Superior temporal gyrus (tissue), 1 donor: ENCODE measurements at regions not wholly inside any gene's neighbourhood (a gene's known extent, or its start where the extent isn't known, plus 50 kb on each side); places are given as distances from the start of the nearest gene placed in this dataset.

Source experiments
- DNase-seq: peaks from one replicate; pipeline ENCODE4 v3.0.0-alpha.2; 2016; ENCODE audit errors: extremely low spot score

DNA sequence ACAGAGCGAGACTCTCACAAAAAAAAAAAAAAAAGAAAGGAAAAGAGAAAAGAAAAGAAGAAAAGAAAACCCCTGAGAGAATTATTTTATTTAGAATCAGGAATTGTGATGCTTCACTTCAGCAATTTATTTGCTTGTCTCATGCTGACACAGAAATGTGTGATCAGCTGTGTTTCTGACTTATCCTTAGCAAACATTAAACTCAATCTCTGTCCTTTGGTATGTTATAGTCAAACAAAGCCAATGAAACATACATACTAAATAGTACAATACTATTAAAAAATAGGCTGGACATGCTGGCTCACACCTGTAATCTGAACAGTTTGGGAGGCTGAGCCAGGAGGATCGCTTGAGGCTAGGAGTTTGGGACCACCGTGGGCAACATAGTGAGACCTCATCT is 733.0 kb upstream of the FZD8 start:
- DNase-seq = no peak

DNA sequence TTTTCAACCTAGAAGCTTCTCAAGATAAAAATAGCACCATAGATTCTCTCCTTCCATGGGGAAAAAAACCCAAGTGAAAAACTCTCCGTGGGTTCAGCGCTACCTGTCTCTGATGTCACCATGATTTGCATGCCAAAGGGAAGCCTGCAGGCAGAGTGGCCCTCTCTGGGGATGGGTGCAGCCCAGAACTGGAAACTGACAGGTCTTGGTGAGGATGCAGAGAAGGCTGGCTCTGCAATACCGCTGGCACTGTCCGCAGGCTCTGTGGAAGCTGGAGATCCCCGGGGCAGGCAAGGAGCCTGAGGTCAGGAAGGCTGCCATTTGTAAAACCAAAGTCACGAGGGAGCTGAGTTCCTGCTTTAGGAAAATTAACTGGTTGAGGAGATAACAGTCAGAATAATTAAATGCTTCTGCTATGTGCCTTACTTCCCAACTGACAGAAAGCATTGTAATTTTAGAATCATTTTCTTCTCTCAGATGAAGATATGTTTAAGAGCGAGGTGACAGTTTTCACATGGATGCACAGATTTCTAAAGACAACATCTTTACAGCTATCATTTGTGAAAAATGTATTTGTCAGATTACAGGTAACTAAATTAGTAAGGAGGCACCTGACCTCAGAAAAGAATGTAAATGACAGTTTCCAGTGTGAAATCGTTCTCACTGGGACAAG is 731.5 kb upstream of the FZD8 start:
- DNase-seq = no peak

DNA sequence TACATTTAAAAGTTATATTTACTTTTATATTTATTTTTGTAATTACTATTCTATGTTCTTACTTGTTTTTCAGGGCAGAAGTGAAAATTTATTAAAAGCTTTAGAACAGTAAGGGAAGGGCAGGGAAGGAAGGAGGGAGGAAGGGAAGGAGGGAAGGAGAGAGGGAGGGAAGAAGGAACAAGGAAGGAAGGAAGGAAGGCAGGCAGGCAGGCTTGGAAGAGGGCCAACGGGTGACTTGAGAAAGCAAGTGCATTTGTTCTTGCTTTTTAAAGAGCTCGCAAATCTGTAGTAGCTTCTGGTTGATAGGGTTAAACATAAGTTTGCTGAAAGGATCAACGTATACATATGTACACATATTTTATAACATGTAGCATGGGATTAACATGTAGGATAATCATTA is 725.3 kb upstream of the FZD8 start:
- DNase-seq = no peak

GRCh38 chr10:36366843-36367242 is 724.7 kb upstream of the FZD8 start:
- no peak for DNase-seq

DNA sequence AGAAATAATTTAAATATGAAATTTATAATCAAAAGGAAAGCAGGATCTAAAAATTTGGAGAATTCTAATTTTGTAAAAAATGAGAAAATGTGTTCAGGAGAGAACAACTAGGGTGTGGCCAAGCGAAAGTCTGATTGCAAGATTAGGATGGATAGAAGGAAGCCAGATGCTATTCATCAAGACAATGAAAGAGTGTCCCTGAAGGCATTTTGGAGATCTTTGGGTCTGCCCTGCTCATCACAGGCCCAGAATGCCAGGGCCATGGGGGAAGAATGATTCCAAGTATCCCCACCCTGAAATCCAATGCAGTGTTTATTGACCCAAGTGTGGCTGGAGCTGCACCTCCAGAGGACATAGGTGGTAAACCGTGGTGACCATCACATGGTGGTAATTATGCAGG is 724.0 kb upstream of the FZD8 start:
- DNase-seq = no peak

DNA sequence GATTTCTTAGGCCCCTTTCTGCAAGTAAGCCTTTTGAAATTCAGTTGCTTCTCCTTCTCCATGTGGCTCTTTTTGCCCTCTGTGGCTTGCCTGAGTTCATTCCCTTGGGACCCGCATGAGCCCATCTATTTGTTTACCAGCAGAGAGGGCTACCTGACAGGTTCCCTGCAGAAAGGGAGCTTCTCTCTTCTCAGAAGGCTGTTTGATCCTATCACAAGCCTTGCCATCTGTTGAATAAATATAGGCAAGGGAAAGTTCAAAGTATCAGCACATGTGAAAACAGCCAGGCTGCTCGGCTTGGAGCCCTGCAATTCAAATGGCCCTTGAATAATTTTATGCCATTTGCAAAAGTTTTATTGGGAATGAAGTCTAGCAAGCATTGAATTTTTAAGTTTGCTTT is 720.2 kb upstream of the FZD8 start:
- no peak for DNase-seq

GRCh38 chr10:36358736-36359135 is 716.6 kb upstream of the FZD8 start:
- DNase-seq = no peak

DNA sequence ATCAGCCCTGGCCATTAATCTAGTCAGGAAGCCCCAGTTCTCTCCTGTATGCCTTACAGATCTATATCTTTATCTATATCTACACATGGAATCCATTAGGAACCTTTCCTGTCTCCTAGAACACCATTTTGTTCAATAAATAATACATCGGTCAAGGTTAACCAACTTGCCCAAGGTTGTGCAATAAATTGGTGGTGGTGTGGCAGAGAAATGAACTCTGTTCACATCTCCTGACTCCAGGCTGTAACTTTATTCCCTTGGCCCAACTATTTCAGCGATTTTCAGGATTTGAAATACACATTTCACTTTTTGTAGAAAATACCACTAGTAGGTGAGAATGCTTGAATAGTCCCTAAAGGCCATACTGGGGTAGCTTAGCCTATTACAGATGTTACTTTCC is 712.5 kb upstream of the FZD8 start:
- no peak for DNase-seq

DNA sequence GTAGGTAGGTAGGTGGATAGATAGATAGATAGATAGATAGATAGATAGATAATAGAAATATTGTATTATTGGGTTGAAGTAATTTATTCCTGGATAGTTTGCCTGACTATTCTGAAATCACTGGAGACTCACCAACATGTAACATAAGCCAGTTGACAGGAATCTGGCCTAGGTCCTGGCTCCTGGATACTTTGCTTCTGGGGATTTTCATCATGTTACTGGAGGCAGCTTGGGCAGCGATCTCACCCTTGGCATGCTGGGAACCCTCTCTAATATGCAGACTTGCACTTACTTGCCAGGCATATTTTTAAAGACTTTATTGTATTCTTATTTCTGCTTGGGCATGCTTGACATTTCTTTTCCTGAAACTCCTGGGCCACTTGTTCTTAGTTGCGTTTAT is 709.1 kb upstream of the FZD8 start:
- no peak for DNase-seq

GRCh38 chr10:36349445-36350078 is 707.5 kb upstream of the FZD8 start:
- no peak for DNase-seq

DNA sequence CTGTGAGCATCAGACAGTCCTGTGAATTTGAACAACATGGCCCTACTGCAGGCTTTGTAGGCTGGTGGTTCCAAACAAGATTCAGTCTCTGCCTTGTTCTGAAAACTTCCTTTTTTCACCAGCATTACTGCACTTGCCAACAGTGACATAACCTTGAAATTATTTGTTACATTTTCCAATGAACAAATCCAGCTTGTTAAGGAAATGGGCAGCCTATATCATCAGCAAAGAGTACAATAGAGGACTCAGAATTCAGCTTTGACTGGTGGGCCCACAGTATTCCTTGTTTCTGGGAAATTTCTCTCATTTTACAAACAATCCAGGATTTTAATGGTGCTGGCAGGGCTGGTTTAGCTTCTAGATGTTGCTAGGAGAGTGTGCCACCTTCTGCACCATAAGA is 703.7 kb upstream of the FZD8 start:
- no peak for DNase-seq

DNA sequence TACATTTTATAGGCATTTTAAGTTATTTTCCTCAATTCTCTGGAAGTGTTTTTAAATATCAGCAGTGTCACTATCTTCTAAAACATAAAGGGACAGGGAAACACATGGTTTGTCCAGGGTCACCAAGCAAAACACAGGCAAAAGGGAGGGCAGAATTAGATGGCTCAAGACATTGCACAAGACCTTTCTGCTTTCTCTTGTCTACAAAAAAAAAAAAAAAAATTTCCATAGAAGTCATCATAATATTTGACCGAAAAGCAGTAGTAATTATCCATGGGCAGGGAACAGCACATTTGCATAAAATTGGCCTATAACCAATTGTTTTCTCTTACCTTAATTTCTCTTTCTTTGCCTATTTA is 703.1 kb upstream of the FZD8 start:
- no peak for DNase-seq

- no peak for DNase-seq
These were observed 702.4 kb upstream of the FZD8 start for GRCh38 chr10:36344240-36345174.

DNA sequence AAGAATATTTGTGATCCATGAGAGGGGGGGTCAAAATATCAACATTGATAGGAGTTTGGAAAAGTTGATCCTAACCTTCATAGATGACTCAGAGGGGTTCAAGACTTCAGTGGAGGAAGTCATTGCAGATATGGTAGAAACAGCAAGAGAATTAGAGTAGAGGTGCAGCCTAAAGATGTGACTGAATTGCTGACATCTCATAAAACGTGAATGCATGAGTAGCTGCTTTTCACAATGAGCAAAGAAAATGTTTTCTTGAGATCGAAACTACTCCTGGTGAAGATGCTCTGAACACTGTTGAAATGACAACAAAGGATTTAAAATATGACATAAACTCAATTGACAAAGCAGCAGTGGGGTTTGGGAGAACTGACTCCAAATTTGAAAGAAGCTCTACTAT is 700.7 kb upstream of the FZD8 start:
- DNase-seq = no peak

DNA sequence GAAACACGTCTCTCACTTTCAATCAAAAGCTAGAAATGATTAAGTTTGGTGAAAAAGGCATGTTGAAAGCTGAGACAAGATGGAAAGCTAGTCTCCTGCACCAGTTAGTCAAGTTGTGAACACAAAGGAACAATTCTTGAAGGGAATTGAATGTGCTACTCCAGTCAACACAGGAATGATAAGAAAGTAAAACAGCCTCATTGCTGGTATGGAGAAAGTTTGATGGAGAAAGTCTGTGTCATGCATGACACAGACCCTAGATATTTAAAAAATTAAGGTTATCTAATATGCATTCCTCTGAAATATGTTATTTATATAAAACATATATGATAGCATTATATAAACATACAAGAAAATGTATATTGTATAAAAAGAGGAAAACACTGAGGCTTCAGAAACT is 699.4 kb upstream of the FZD8 start:
- DNase-seq = no peak

GRCh38 chr10:36336315-36336714 is 694.2 kb upstream of the FZD8 start:
- no peak for DNase-seq

GRCh38 chr10:36333446-36333845 is 691.4 kb upstream of the FZD8 start:
- DNase-seq = no peak

DNA sequence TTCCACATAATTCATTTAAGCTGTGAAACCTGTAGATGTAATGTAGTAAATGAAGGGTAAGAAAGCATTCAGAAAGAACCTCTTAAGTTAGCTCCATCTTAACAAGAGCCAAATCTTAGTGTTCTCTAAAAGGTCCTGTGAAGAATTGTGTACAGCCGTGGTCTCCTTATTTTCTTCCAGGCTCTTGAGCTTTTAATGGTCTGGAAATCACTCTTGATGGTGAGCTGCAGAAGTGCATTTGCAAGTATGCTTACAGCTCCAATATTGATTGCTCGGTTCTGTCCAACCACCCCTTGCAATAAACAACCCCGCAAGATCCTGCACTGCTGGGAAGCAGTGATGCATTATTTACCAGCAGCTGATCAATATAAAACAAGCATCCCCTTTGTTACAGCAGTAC is 690.8 kb upstream of the FZD8 start:
- no peak for DNase-seq

DNA sequence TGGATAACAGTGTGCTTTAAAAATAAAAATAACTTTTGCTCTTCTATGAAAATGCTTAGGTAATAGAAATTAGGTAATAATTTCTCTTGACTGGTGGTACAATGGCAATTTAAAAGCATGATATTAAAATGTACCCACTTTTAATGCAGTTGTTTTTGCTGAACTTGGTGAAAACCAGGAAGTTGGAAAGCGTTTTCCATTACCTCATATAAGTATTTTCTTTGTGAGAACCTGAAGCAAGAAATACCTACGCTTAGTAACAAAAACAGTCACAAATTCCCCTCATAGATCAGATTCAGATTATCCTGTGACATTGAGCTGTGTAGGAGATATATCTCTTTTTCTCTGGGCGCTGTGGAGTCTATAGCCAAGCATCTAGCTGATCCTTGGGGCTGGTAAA is 689.0 kb upstream of the FZD8 start:
- DNase-seq = no peak

DNA sequence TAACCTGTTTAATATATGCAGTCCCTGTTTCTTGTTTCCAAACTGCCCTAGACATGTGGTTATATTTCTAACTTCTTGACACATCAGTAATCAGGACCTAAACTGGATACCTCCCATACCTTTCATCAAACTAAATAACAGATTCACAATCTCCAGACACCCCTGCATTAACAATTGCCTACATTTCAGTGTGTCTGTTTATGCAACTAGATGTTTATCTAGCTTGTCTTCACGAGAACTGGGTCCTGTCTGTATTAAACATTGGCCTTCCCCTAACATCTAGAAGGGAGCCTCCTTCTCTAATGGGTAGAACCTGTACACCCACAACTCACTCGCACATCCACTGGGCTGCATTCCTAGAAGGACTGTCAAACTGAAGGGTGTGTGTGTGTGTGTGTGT is 683.7 kb upstream of the FZD8 start:
- DNase-seq = no peak

GRCh38 chr10:36324831-36325230 is 682.7 kb upstream of the FZD8 start:
- DNase-seq = no peak

DNA sequence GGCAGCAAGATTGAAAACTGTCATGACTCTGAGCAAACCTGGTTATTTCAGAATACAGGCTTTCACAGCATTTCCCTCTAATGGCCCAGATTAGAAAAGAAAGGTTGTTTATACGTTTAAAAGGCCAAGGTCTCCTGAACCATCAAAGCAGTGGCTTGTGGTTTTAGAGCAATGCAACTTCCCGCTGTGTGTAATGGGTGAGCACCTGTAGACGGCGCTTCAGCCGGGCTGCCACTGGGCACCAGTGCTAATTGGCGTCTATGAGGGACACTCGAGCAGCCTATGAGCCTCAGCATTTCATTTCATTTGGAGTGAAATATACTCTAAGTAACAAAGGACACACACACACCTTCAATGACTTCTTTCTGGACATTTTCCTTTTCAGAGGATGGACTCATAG is 671.0 kb upstream of the FZD8 start:
- DNase-seq = no peak

DNA sequence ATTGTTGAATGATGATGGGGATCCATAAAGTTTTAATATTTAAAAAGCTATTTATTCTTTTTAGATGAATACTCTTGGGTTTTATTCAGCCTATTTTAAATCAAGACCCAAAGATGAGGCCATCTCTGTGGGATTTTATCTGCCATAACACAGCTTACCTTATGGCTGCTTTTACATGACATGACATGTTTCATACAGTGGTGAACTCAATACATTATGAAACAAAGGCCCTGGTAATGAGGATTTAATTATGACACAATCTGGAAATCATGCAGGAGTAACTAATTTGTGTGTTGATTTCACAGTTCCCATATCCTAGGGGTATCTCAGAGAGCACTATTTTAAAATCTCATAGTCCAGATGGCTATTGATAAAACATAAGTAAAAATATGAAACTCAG is 661.8 kb upstream of the FZD8 start:
- no peak for DNase-seq
